Prostate gland (tissue), 2 donors: ENCODE measurements at regions not wholly inside any gene's neighbourhood (a gene's known extent, or its start where the extent isn't known, plus 50 kb on each side); places are given as distances from the start of the nearest gene placed in this dataset.

Source experiments
- DNase-seq: peaks from one replicate; pipeline ENCODE4 v3.0.0-alpha.2; 2019; ENCODE audit warnings: low spot score
- H3K27ac ChIP-seq, 2 donors: fragments of 200-600 bp; sonication (generic); 2 replicates each; pipeline ENCODE4 v1.5.1; 2017 to 2019
- H3K27me3 ChIP-seq: fragments of 200-600 bp; sonication (generic); replicated peaks from 2 replicates; pipeline ENCODE4 v1.5.1; 2019; ENCODE audit not compliant: insufficient read depth
- H3K36me3 ChIP-seq, 2 donors: fragments of 200-600 bp; sonication (generic); 1 replicate in 1 of 2; 2 replicates in 1 of 2; pipeline versions ENCODE4 v1.5.1 to v1.8.1; 2017 to 2019
- H3K4me1 ChIP-seq: fragments of 200-600 bp; sonication (generic); replicated peaks from 2 replicates; pipeline ENCODE4 v1.5.1; 2019
- H3K4me3 ChIP-seq, 2 donors: fragments of 200-600 bp; sonication (generic); 2 replicates each; pipeline ENCODE4 v1.5.1; 2017 to 2019
- H3K9me3 ChIP-seq: fragments of 200-600 bp; sonication (generic); 2 replicates; pipeline ENCODE4 v1.5.1; 2017
- CTCF ChIP-seq, 4 experiments: fragments of 200-600 bp in 2 of 4; fragments of 450-650 bp in 2 of 4; sonication (generic) in 2 of 4; IDR thresholded peaks; 1 replicate in 3 of 4; 2 replicates in 1 of 4; pipeline ENCODE4 v1.5.1; 2016 to 2019; ENCODE audit warnings: antibody characterized with exemption in 4 of 4, mild to moderate bottlenecking in 2 of 4, moderate library complexity in 2 of 4
- POLR2A ChIP-seq: fragments of 450-650 bp; IDR thresholded peaks from one replicate; pipeline ENCODE4 v1.6.1; 2016; ENCODE audit warnings: antibody characterized with exemption, mild to moderate bottlenecking
- POLR2AphosphoS5 ChIP-seq: sonication (generic); formaldehyde crosslinking; IDR thresholded peaks from one replicate; pipeline ENCODE4 v1.6.1; 2017; ENCODE audit warnings: antibody characterized with exemption
- WGBS: methylation state at CpG from one replicate; pipeline ENCODE4 v1.1.5; 2018; 5-methylcytosine and 5-hydroxymethylcytosine counted together
- intact Hi-C: fragments of 100-400 bp; cut with DNase I; formaldehyde crosslinking; loops from one replicate; pipeline ENCODE4 v1.14.2; 2022

- DNase-seq, result no peak
- H3K27ac ChIP-seq, result no peak overlapping the region
- WGBS, result 22% methylated on average over 4 of the region's 4 CpGs
- TF ChIP-seq POLR2A, result no peak
- no peak for TF ChIP-seq POLR2AphosphoS5
- no peak for TF ChIP-seq CTCF (IDR thresholded peaks at IDR 0.05)
- H3K9me3 ChIP-seq, result no peaks in the 10 kb centered on the region
- no peaks in the 10 kb centered on the region for H3K36me3 ChIP-seq
- H3K4me1 ChIP-seq, result no peaks in the 10 kb centered on the region
- intact Hi-C loops, result no loop called here
- no peak overlapping the region for H3K4me3 ChIP-seq
- no peaks in the 10 kb centered on the region for H3K27me3 ChIP-seq
These were observed 232.4 kb downstream of the INSIG2 start for GRCh38 chr2:118320658-118321057.

GRCh38 chr2:118320196-118320595, 231.9 kb downstream of the INSIG2 start:
- no peak overlapping the region for H3K4me3 ChIP-seq
- TF ChIP-seq POLR2A, result no peak
- TF ChIP-seq CTCF (IDR thresholded peaks at IDR 0.05), result no peak
- no peaks in the 10 kb centered on the region for H3K36me3 ChIP-seq
- no peak overlapping the region for H3K27ac ChIP-seq
- H3K27me3 ChIP-seq, result no peaks in the 10 kb centered on the region
- no peak for DNase-seq
- H3K9me3 ChIP-seq, result no peaks in the 10 kb centered on the region
- H3K4me1 ChIP-seq, result no peaks in the 10 kb centered on the region
- 43% methylated on average over 6 of the region's 6 CpGs for WGBS
- intact Hi-C loops, result no loop called here

- WGBS, result 27% methylated on average over 4 of the region's 4 CpGs
These were observed 231.0 kb downstream of the INSIG2 start for GRCh38 chr2:118319271-118319684.

GRCh38 chr2:118315606-118316005, 227.3 kb downstream of the INSIG2 start:
- 92% methylated on average over 5 of the region's 5 CpGs for WGBS

More at GRCh38 chr2:118319271-118319684, 231.0 kb downstream of the INSIG2 start:
- Histone ChIP-seq H3K4me1 (no peaks in the 10 kb centered on the region), H3K9me3 (no peaks in the 10 kb centered on the region), H3K36me3 (no peaks in the 10 kb centered on the region), H3K27ac (no peak overlapping the region), H3K4me3 (no peak overlapping the region), H3K27me3 (no peaks in the 10 kb centered on the region)
- DNase-seq, result no peak
- intact Hi-C loops, result no loop called here
- TF ChIP-seq POLR2AphosphoS5, result no peak
- TF ChIP-seq CTCF (IDR thresholded peaks at IDR 0.05), result no peak
- TF ChIP-seq POLR2A, result no peak

DNA sequence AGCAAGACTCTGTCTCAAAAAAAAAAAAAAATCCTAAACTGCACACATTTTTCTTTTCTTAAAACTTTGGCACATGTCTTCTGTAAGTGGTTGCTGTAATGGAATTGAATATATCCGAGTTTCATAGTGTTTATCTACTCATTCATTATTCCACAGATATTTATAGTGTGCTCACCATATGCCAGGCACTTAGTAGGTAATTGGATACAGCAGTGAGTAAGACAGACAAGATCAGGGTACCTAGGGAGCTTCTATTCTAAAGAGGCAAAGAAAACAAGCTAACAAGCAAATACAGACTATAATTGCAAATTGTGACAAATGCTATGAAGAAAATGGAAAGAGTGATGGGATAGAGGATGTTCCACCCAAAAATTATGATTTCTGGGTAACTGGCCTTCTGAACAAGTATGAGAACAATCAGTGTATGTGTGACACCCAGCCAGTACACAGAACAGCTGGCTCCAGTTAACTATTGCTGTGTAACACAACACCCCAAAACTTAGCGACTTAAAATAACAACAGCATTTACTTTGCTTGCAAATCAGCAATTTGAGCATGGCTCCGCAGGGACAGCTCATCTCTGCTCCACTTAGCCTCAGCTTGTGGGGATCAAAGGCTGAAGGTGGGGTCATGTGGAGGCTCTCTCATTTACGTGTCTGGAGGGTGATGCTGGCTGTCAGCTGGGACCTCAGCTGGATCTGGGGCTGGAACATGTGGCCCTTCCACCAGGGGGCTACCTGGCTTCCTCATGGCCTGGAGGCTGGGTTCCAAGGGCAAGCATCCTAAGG, 224.9 kb downstream of the INSIG2 start:
- no peaks in the 10 kb centered on the region for H3K36me3 ChIP-seq
- intact Hi-C loops, result no loop called here
- 20% methylated on average over 4 of the region's 4 CpGs for WGBS

More at GRCh38 chr2:118315606-118316005, 227.3 kb downstream of the INSIG2 start:
- intact Hi-C loops, result no loop called here
- no peaks in the 10 kb centered on the region for H3K9me3 ChIP-seq
- H3K36me3 ChIP-seq, result no peaks in the 10 kb centered on the region
- no peak for DNase-seq
- no peaks in the 10 kb centered on the region for H3K4me1 ChIP-seq
- no peak overlapping the region for H3K27ac ChIP-seq
- no peaks in the 10 kb centered on the region for H3K27me3 ChIP-seq
- no peak overlapping the region for H3K4me3 ChIP-seq
- no peak for TF ChIP-seq POLR2AphosphoS5

More for the DNA sequence above, 224.9 kb downstream of the INSIG2 start:
- H3K9me3 ChIP-seq, result no peaks in the 10 kb centered on the region
- no peak overlapping the region for H3K4me3 ChIP-seq
- TF ChIP-seq CTCF (IDR thresholded peaks at IDR 0.05), result no peak
- TF ChIP-seq POLR2A, result no peak
- TF ChIP-seq POLR2AphosphoS5, result no peak
- no peaks in the 10 kb centered on the region for H3K4me1 ChIP-seq
- no peak overlapping the region for H3K27ac ChIP-seq
- H3K27me3 ChIP-seq, result peaks cover 1% of the 10 kb centered on the region
- DNase-seq, result no peak
